Neural crest cell (in vitro differentiated cells): ENCODE measurements at regions not wholly inside any gene's neighbourhood (a gene's known extent, or its start where the extent isn't known, plus 50 kb on each side); places are given as distances from the start of the nearest gene placed in this dataset.

Experiments
- DNase-seq: peaks from one replicate; pipeline ENCODE4 v3.0.0; 2021; ENCODE audit warnings: low read depth, mixed read lengths, low spot score
- H3K27ac Mint-ChIP-seq: one replicate; pipeline ENCODE4 v1.8.0; 2021; ENCODE audit warnings: mild to moderate bottlenecking, mixed read lengths; ENCODE audit not compliant: unreplicated experiment
- H3K27me3 Mint-ChIP-seq: 2 replicates; pipeline ENCODE4 v1.8.0; 2021; ENCODE audit warnings: low read depth, mild to moderate bottlenecking, mixed read lengths
- H3K36me3 Mint-ChIP-seq: 2 replicates; pipeline ENCODE4 v1.8.0; 2021; ENCODE audit warnings: low read depth, mild to moderate bottlenecking, mixed read lengths
- H3K4me1 Mint-ChIP-seq: 2 replicates; pipeline ENCODE4 v1.8.0; 2021; ENCODE audit warnings: mixed read lengths
- H3K4me3 Mint-ChIP-seq: one replicate; pipeline ENCODE4 v1.8.0; 2021; ENCODE audit warnings: mild to moderate bottlenecking, mixed read lengths
- H3K9me3 Mint-ChIP-seq: 2 replicates; pipeline ENCODE4 v1.8.0; 2021; ENCODE audit warnings: mixed read lengths
- CTCF ChIP-seq: fragments of 200-600 bp; sonication (generic); conservative IDR thresholded peaks from 2 replicates; pipeline ENCODE4 v1.5.0; 2021; ENCODE audit warnings: antibody characterized with exemption, mild to moderate bottlenecking

- no peak overlapping the region for H3K4me3 Mint-ChIP-seq
- H3K27ac Mint-ChIP-seq = no peak overlapping the region
- no peaks in the 10 kb centered on the region for H3K36me3 Mint-ChIP-seq
- peaks cover 16% of the 10 kb centered on the region for H3K4me1 Mint-ChIP-seq
- TF ChIP-seq CTCF = no peak
- no peaks in the 10 kb centered on the region for H3K27me3 Mint-ChIP-seq
- no peak for DNase-seq
- no peaks in the 10 kb centered on the region for H3K9me3 Mint-ChIP-seq
Measured at GRCh38 chr2:210798180-210798579, 241.8 kb downstream of the CPS1 start.

GRCh38 chr2:210814251-210815025 lies 258.0 kb downstream of the CPS1 start:
- no peak for TF ChIP-seq CTCF
- no peaks in the 10 kb centered on the region for H3K4me1 Mint-ChIP-seq
- no peak overlapping the region for H3K27ac Mint-ChIP-seq
- H3K9me3 Mint-ChIP-seq = no peaks in the 10 kb centered on the region
- H3K36me3 Mint-ChIP-seq = no peaks in the 10 kb centered on the region
- H3K27me3 Mint-ChIP-seq = no peaks in the 10 kb centered on the region
- H3K4me3 Mint-ChIP-seq = no peak overlapping the region
- DNase-seq = no peak

- Mint-ChIP-seq H3K4me3 (no peak overlapping the region), H3K9me3 (no peaks in the 10 kb centered on the region), H3K27me3 (no peaks in the 10 kb centered on the region), H3K4me1 (no peaks in the 10 kb centered on the region), H3K27ac (no peak overlapping the region), H3K36me3 (no peaks in the 10 kb centered on the region)
- no peak for DNase-seq
- no peak for TF ChIP-seq CTCF
Measured at GRCh38 chr2:210816769-210817168, 260.4 kb downstream of the CPS1 start.

- no peak for DNase-seq
- Mint-ChIP-seq H3K4me1 (no peaks in the 10 kb centered on the region), H3K27ac (no peak overlapping the region), H3K27me3 (no peaks in the 10 kb centered on the region), H3K36me3 (no peaks in the 10 kb centered on the region), H3K4me3 (no peak overlapping the region), H3K9me3 (no peaks in the 10 kb centered on the region)
- no peak for TF ChIP-seq CTCF
Measured at GRCh38 chr2:210818473-210818872, 262.1 kb downstream of the CPS1 start.

- Mint-ChIP-seq H3K36me3 (no peaks in the 10 kb centered on the region), H3K27me3 (no peaks in the 10 kb centered on the region), H3K4me3 (no peak overlapping the region), H3K4me1 (no peaks in the 10 kb centered on the region), H3K27ac (no peak overlapping the region), H3K9me3 (no peaks in the 10 kb centered on the region)
- no peak for TF ChIP-seq CTCF
- no peak for DNase-seq
Measured at GRCh38 chr2:210833403-210833802, 277.0 kb downstream of the CPS1 start.
